ENCODE measurements at regions not wholly inside any gene's neighbourhood (a gene's known extent, or its start where the extent isn't known, plus 50 kb on each side); places are given as distances from the start of the nearest gene placed in this dataset.

DNA sequence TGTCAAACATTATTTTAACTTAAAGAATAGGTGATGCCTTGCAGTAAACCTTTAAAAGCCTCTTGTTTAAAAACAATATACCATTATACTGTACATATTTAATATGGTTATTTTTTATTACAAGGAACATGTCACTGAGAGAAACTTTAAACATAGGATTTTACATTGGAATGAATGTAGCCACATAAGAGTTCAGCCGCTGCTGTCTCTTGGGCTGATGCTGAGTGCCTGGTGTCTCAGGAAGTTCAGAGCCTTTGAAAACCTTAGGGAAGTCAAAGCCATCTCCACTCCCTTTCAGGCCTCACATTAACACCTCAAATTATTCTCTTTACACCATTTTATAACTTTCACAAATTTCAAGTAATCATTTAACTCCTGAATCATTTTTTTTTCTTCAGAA lies 93.5 kb upstream of the DKK2 start:
- Histone ChIP-seq H3K36me3 (ENCODE audit: insufficient read depth, low read length) (no peaks in the 10 kb centered on the region), H3K9me3 (ENCODE audit: low read length) (no peaks in the 10 kb centered on the region), H3K27ac (ENCODE audit: low read length) (no peak overlapping the region), H3K4me2 (ENCODE audit: low read depth, low read length, poor library complexity, severe bottlenecking) (no peak overlapping the region), H3K9ac (ENCODE audit: low read length) (no peak overlapping the region), H3K27me3 (ENCODE audit: low read length) (no peaks in the 10 kb centered on the region), H3K4me1 (ENCODE audit: low read length) (no peaks in the 10 kb centered on the region), H3K4me3 (ENCODE audit: low read length) (no peak overlapping the region), H3K9me2 (replicated peaks; ENCODE audit: insufficient read depth, low read length) (no peaks in the 10 kb centered on the region), H4K20me1 (ENCODE audit: insufficient read depth, low read depth, low read length) (no peaks in the 10 kb centered on the region), H2AFZ (ENCODE audit: low read length) (no peak overlapping the region), H3K79me2 (ENCODE audit: low read length) (no peaks in the 10 kb centered on the region)
- DNase-seq, result no peak

DNA sequence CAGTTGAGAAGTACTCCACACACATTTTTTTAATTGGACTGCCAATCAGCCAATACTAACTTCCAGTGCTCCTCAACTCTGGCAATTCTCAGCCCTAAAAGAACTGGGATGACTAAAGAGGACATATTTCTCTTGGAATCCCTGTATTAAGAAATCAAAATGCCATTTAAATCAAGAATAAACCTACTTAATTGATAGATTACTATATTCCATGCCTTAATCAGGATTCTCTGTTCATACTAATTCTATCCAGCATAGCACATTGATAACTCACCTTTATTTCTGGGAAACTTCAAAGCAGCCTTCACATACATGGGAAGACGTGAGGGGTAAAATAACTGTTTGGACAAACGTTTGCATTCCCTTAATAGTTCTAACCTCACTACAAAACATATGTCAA lies 93.0 kb upstream of the DKK2 start:
- Histone ChIP-seq H3K27ac (ENCODE audit: low read length) (no peak overlapping the region), H3K79me2 (ENCODE audit: low read length) (no peaks in the 10 kb centered on the region), H3K9ac (ENCODE audit: low read length) (no peak overlapping the region), H3K9me2 (replicated peaks; ENCODE audit: insufficient read depth, low read length) (no peaks in the 10 kb centered on the region), H2AFZ (ENCODE audit: low read length) (no peak overlapping the region), H3K9me3 (ENCODE audit: low read length) (no peaks in the 10 kb centered on the region), H3K4me3 (ENCODE audit: low read length) (no peak overlapping the region), H3K36me3 (ENCODE audit: insufficient read depth, low read length) (no peaks in the 10 kb centered on the region), H4K20me1 (ENCODE audit: insufficient read depth, low read depth, low read length) (no peaks in the 10 kb centered on the region), H3K4me1 (ENCODE audit: low read length) (no peaks in the 10 kb centered on the region), H3K27me3 (ENCODE audit: low read length) (no peaks in the 10 kb centered on the region), H3K4me2 (ENCODE audit: low read depth, low read length, poor library complexity, severe bottlenecking) (no peak overlapping the region)
- no peak for DNase-seq

DNA sequence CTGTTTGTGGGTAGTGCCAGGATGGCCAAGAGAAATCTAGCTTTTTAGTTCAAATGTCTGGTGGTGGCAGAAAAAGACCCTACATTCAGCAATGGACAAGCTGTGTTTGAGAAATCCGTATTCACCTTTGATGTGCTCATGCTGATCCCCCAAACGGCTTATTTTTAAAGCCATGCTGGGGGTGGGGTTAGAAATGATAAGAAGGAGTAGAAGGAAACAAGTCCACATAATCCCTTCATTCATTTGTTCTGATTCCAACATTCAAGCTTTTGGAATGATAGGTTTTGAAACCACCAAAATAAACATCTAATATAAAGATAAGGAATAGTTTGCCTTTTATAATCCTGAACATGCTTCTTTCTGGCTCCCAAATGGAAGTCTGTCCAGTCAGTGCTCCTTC lies 92.0 kb upstream of the DKK2 start:
- no peak for DNase-seq
- H3K4me3 ChIP-seq (ENCODE audit: low read length), result no peak overlapping the region
- H3K79me2 ChIP-seq (ENCODE audit: low read length), result no peaks in the 10 kb centered on the region
- H4K20me1 ChIP-seq (ENCODE audit: insufficient read depth, low read depth, low read length), result no peaks in the 10 kb centered on the region
- H3K9ac ChIP-seq (ENCODE audit: low read length), result no peak overlapping the region
- no peaks in the 10 kb centered on the region for H3K9me2 ChIP-seq (replicated peaks; ENCODE audit: insufficient read depth, low read length)
- no peak overlapping the region for H3K27ac ChIP-seq (ENCODE audit: low read length)
- H3K9me3 ChIP-seq (ENCODE audit: low read length), result no peaks in the 10 kb centered on the region
- H3K36me3 ChIP-seq (ENCODE audit: insufficient read depth, low read length), result no peaks in the 10 kb centered on the region
- no peaks in the 10 kb centered on the region for H3K27me3 ChIP-seq (ENCODE audit: low read length)
- H2AFZ ChIP-seq (ENCODE audit: low read length), result no peak overlapping the region
- no peak overlapping the region for H3K4me2 ChIP-seq (ENCODE audit: low read depth, low read length, poor library complexity, severe bottlenecking)
- H3K4me1 ChIP-seq (ENCODE audit: low read length), result no peaks in the 10 kb centered on the region

DNA sequence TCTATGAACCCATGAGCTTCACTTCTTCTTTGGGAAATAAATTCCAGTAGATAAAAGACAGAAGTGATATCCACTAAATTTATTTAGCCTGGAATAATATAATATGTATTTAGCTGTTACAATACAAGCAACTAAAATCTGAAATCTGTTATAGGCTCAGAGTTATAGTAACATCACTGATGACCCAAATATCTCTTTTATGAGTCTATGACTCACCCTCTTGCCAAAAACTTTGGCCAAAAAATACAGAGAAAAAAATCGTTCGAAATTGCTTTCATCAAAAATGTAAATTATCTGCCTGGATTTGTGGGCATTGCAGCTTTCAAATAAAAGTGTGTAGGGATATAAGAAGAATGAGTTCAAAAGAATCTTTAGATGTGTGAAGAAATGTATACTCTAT lies 89.4 kb upstream of the DKK2 start:
- no peak overlapping the region for H3K4me2 ChIP-seq (ENCODE audit: low read depth, low read length, poor library complexity, severe bottlenecking)
- no peak overlapping the region for H3K27ac ChIP-seq (ENCODE audit: low read length)
- H3K36me3 ChIP-seq (ENCODE audit: insufficient read depth, low read length), result no peaks in the 10 kb centered on the region
- no peaks in the 10 kb centered on the region for H3K9me3 ChIP-seq (ENCODE audit: low read length)
- no peak for DNase-seq
- H3K9ac ChIP-seq (ENCODE audit: low read length), result no peak overlapping the region
- no peak overlapping the region for H3K4me3 ChIP-seq (ENCODE audit: low read length)
- H3K27me3 ChIP-seq (ENCODE audit: low read length), result no peaks in the 10 kb centered on the region
- H3K79me2 ChIP-seq (ENCODE audit: low read length), result no peaks in the 10 kb centered on the region
- no peaks in the 10 kb centered on the region for H3K9me2 ChIP-seq (replicated peaks; ENCODE audit: insufficient read depth, low read length)
- no peak overlapping the region for H2AFZ ChIP-seq (ENCODE audit: low read length)
- H4K20me1 ChIP-seq (ENCODE audit: insufficient read depth, low read depth, low read length), result no peaks in the 10 kb centered on the region
- no peaks in the 10 kb centered on the region for H3K4me1 ChIP-seq (ENCODE audit: low read length)

DNA sequence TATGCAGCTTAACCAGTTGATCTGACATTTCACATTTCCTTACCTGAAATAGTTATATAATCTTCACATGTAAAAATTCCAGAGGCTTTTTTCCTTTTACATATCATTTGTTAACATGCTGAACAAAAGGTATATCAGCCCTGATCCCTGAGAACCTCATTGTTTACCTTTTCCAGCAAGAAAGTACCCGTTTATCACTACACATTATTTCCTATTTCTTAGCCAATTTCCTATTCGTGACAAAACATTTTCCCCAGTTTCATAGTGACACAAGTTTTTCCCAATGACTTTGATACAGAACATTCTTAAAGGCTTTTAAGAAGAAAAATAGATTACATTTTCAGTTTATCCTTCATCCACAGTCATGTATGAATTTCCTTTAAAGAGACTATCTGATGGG lies 86.6 kb upstream of the DKK2 start:
- DNase-seq, result no peak
- H3K4me1 ChIP-seq (ENCODE audit: low read length), result no peaks in the 10 kb centered on the region
- no peaks in the 10 kb centered on the region for H3K79me2 ChIP-seq (ENCODE audit: low read length)
- no peak overlapping the region for H3K27ac ChIP-seq (ENCODE audit: low read length)
- no peak overlapping the region for H3K4me2 ChIP-seq (ENCODE audit: low read depth, low read length, poor library complexity, severe bottlenecking)
- H4K20me1 ChIP-seq (ENCODE audit: insufficient read depth, low read depth, low read length), result no peaks in the 10 kb centered on the region
- no peaks in the 10 kb centered on the region for H3K9me3 ChIP-seq (ENCODE audit: low read length)
- no peak overlapping the region for H3K9ac ChIP-seq (ENCODE audit: low read length)
- no peak overlapping the region for H3K4me3 ChIP-seq (ENCODE audit: low read length)
- H3K27me3 ChIP-seq (ENCODE audit: low read length), result no peaks in the 10 kb centered on the region
- H3K9me2 ChIP-seq (replicated peaks; ENCODE audit: insufficient read depth, low read length), result no peaks in the 10 kb centered on the region
- no peaks in the 10 kb centered on the region for H3K36me3 ChIP-seq (ENCODE audit: insufficient read depth, low read length)
- no peak overlapping the region for H2AFZ ChIP-seq (ENCODE audit: low read length)

DNA sequence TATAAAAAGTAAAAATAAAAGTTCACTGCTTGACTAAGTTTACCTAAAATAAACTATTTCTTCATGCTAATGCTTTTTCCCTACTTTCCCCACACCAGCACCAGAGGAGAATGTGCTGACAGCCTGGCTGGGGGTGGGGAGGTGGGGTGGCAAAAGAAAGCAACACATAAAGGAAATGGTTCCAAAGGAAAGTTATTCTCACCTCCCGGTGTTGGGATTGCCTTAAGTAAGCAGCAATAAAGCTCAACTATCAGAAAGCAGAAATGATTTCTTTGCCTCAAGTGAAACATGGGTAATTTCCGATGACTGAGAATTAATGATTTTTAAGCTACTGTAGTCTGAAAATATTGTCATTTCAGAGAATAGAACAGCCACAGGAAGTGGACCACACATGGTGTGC lies 84.5 kb upstream of the DKK2 start:
- Histone ChIP-seq H2AFZ (ENCODE audit: low read length) (no peak overlapping the region), H3K9ac (ENCODE audit: low read length) (no peak overlapping the region), H3K4me2 (ENCODE audit: low read depth, low read length, poor library complexity, severe bottlenecking) (no peak overlapping the region), H3K4me1 (ENCODE audit: low read length) (no peaks in the 10 kb centered on the region), H3K9me2 (replicated peaks; ENCODE audit: insufficient read depth, low read length) (no peaks in the 10 kb centered on the region), H3K9me3 (ENCODE audit: low read length) (no peaks in the 10 kb centered on the region), H3K36me3 (ENCODE audit: insufficient read depth, low read length) (no peaks in the 10 kb centered on the region), H3K4me3 (ENCODE audit: low read length) (no peak overlapping the region), H4K20me1 (ENCODE audit: insufficient read depth, low read depth, low read length) (no peaks in the 10 kb centered on the region), H3K27me3 (ENCODE audit: low read length) (no peaks in the 10 kb centered on the region), H3K79me2 (ENCODE audit: low read length) (no peaks in the 10 kb centered on the region), H3K27ac (ENCODE audit: low read length) (no peak overlapping the region)
- DNase-seq, result no peak

DNA sequence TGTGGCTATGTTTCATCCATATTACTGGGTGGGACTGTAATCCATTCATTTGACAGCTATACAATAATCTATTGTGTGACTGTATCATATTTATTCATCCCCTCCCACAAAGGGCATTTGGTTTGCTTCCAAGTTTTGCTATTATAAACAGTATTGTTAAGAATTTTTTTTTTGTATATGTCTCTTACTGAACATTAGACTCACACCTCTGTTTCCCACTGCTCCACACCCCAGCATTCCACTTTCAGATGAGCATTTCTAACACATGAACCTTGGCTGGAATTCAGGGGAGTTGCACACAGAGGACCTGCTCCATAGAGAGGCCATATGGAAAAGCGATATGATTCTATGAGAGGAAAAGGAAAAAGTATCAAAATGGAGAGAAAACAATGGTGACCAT lies 81.6 kb upstream of the DKK2 start:
- no peaks in the 10 kb centered on the region for H4K20me1 ChIP-seq (ENCODE audit: insufficient read depth, low read depth, low read length)
- no peaks in the 10 kb centered on the region for H3K9me2 ChIP-seq (replicated peaks; ENCODE audit: insufficient read depth, low read length)

DNA sequence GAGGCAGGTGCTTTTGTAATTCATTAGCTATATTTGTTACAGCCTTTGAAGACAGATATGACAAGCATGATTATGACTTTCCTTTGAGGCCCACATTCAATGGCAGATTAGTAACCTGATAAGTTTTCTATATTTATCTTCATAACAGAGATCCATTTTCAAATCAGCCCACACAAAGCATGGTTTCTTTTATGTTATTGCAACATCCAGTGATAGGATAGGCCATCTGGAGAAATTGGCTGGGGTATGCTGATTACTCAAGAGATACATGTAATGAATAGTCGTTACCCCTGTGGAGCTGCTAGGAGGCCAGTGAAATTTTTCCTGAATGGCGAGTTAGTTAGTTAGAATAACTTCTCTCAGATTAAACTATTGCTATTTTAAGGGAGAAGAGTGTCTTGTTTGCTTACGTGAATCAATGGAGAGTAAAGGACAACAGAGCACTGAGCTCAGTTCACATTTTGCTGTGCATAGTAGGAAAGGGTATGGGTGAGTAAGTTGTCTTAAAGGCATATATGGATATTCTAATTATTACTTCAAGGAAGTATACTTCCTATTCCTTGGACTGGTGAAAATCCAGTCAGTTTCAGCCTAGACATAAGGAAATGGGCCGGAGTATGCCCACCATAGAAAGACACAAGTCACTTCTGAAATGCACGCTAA lies 79.2 kb upstream of the DKK2 start:
- H3K9ac ChIP-seq (ENCODE audit: low read length), result no peak overlapping the region
- H4K20me1 ChIP-seq (ENCODE audit: insufficient read depth, low read depth, low read length), result no peaks in the 10 kb centered on the region
- DNase-seq, result no peak

More for the DNA sequence above, 81.6 kb upstream of the DKK2 start:
- no peaks in the 10 kb centered on the region for H3K27me3 ChIP-seq (ENCODE audit: low read length)
- H2AFZ ChIP-seq (ENCODE audit: low read length), result no peak overlapping the region
- H3K36me3 ChIP-seq (ENCODE audit: insufficient read depth, low read length), result no peaks in the 10 kb centered on the region
- no peaks in the 10 kb centered on the region for H3K79me2 ChIP-seq (ENCODE audit: low read length)
- H3K4me3 ChIP-seq (ENCODE audit: low read length), result no peak overlapping the region
- no peaks in the 10 kb centered on the region for H3K9me3 ChIP-seq (ENCODE audit: low read length)
- no peak overlapping the region for H3K4me2 ChIP-seq (ENCODE audit: low read depth, low read length, poor library complexity, severe bottlenecking)
- DNase-seq, result no peak
- no peak overlapping the region for H3K9ac ChIP-seq (ENCODE audit: low read length)
- H3K27ac ChIP-seq (ENCODE audit: low read length), result no peak overlapping the region
- no peaks in the 10 kb centered on the region for H3K4me1 ChIP-seq (ENCODE audit: low read length)

DNA sequence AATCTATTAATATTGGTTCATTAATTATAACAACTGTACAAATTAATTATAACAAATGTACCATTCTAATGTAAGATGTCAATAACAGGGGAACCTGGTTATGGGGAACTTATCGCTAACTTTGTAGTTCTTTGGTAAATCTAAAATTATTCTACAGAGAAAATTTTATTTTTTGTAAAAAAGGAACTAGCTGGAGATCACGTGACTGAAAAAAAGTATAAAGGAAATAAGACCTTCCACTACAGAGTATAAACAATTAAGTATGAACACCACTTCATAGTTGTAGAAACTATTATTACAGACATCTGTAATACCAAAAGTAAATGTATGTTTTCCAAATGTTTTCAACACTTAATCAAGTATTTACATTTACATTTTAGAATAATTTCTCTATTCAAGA lies 77.9 kb upstream of the DKK2 start:
- Histone ChIP-seq H3K4me1 (ENCODE audit: low read length) (no peaks in the 10 kb centered on the region), H3K9me2 (replicated peaks; ENCODE audit: insufficient read depth, low read length) (no peaks in the 10 kb centered on the region), H4K20me1 (ENCODE audit: insufficient read depth, low read depth, low read length) (no peaks in the 10 kb centered on the region), H3K9ac (ENCODE audit: low read length) (no peak overlapping the region), H3K79me2 (ENCODE audit: low read length) (no peaks in the 10 kb centered on the region), H3K9me3 (ENCODE audit: low read length) (no peaks in the 10 kb centered on the region), H3K4me2 (ENCODE audit: low read depth, low read length, poor library complexity, severe bottlenecking) (no peak overlapping the region), H2AFZ (ENCODE audit: low read length) (no peak overlapping the region), H3K4me3 (ENCODE audit: low read length) (no peak overlapping the region), H3K36me3 (ENCODE audit: insufficient read depth, low read length) (no peaks in the 10 kb centered on the region), H3K27ac (ENCODE audit: low read length) (no peak overlapping the region), H3K27me3 (ENCODE audit: low read length) (no peaks in the 10 kb centered on the region)
- DNase-seq, result no peak

More for the DNA sequence above, 79.2 kb upstream of the DKK2 start:
- no peaks in the 10 kb centered on the region for H3K4me1 ChIP-seq (ENCODE audit: low read length)
- no peak overlapping the region for H3K4me3 ChIP-seq (ENCODE audit: low read length)
- no peaks in the 10 kb centered on the region for H3K36me3 ChIP-seq (ENCODE audit: insufficient read depth, low read length)
- H3K27ac ChIP-seq (ENCODE audit: low read length), result no peak overlapping the region
- H3K9me3 ChIP-seq (ENCODE audit: low read length), result no peaks in the 10 kb centered on the region
- H3K4me2 ChIP-seq (ENCODE audit: low read depth, low read length, poor library complexity, severe bottlenecking), result no peak overlapping the region
- no peaks in the 10 kb centered on the region for H3K79me2 ChIP-seq (ENCODE audit: low read length)
- H3K27me3 ChIP-seq (ENCODE audit: low read length), result no peaks in the 10 kb centered on the region
- no peak overlapping the region for H2AFZ ChIP-seq (ENCODE audit: low read length)
- no peaks in the 10 kb centered on the region for H3K9me2 ChIP-seq (replicated peaks; ENCODE audit: insufficient read depth, low read length)
